Gastrocnemius medialis (tissue), 4 donors: ENCODE measurements at regions not wholly inside any gene's neighbourhood (a gene's known extent, or its start where the extent isn't known, plus 50 kb on each side); places are given as distances from the start of the nearest gene placed in this dataset.
"Not testable (repeated sequence)": the region's sequence is repeated elsewhere in the genome, so short reads cannot be mapped to it uniquely, and the experiment has no call there.

ENCODE experiments used
- ATAC-seq, 2 donors: fragments of 150-250 bp; one replicate each; pipeline ENCODE4 v1.9.1; 2016
- DNase-seq, 2 donors: peaks; one replicate each; pipeline ENCODE4 v3.0.0-alpha.2; 2019
- H3K27ac ChIP-seq, 4 donors: fragments of 200-600 bp; sonication (generic); 1 replicate in 1 of 4; 2 replicates in 3 of 4; pipeline ENCODE4 v1.5.1; 2016 to 2018; ENCODE audit warnings: mild to moderate bottlenecking in 2 of 4, moderate library complexity in 1 of 4
- H3K27me3 ChIP-seq, 3 donors: fragments of 200-600 bp; sonication (generic) in 2 of 3; 1 replicate in 1 of 3; 2 replicates in 2 of 3; pipeline versions ENCODE4 v1.5.1 to v1.6.0; 2016 to 2019; ENCODE audit warnings: mild to moderate bottlenecking in 1 of 3, moderate library complexity in 1 of 3
- H3K36me3 ChIP-seq, 2 donors: fragments of 200-600 bp; sonication (generic) in 1 of 2; one replicate each; pipeline ENCODE4 v1.5.1; 2017 to 2018
- H3K4me1 ChIP-seq, 2 donors: fragments of 200-600 bp; sonication (generic) in 1 of 2; one replicate each; pipeline ENCODE4 v1.5.1; 2016 to 2017; ENCODE audit warnings: mild to moderate bottlenecking in 2 of 2
- H3K4me3 ChIP-seq, 4 donors: fragments of 200-600 bp; sonication (generic) in 3 of 4; 1 replicate in 1 of 4; 2 replicates in 3 of 4; pipeline ENCODE4 v1.5.1; 2016 to 2019; ENCODE audit warnings: mild to moderate bottlenecking in 2 of 4
- H3K9me3 ChIP-seq, 3 donors: fragments of 200-600 bp; sonication (generic) in 2 of 3; 1 replicate in 1 of 3; 2 replicates in 2 of 3; pipeline ENCODE4 v1.5.1; 2016 to 2019
- CTCF ChIP-seq, 5 experiments: fragments of 450-650 bp in 3 of 5; fragments of 200-600 bp in 2 of 5; sonication (generic) in 2 of 5; IDR thresholded peaks in 4 of 5; conservative IDR thresholded peaks in 1 of 5; 1 replicate in 4 of 5; 2 replicates in 1 of 5; pipeline ENCODE4 v1.5.1; 2016 to 2019; ENCODE audit warnings: antibody characterized with exemption in 5 of 5, mild to moderate bottlenecking in 3 of 5, moderate library complexity in 3 of 5
- POLR2A ChIP-seq, 2 donors: fragments of 450-650 bp; IDR thresholded peaks; one replicate each; pipeline ENCODE4 v1.6.1; 2017; ENCODE audit warnings: antibody characterized with exemption in 2 of 2, mild to moderate bottlenecking in 2 of 2, moderate library complexity in 2 of 2
- in situ Hi-C, 4 donors: fragments of 200-750 bp; cut with MboI; loops; one replicate each; pipeline versions ENCODE4 v1.15.0 to v1.8.0; 2017; ENCODE audit warnings: low sequenced_read_pairs in 4 of 4
- intact Hi-C: fragments of 100-400 bp; cut with DNase I; formaldehyde crosslinking; loops from one replicate; pipeline ENCODE4 v1.15.1; 2023; ENCODE audit warnings: low total_unique reads

GRCh38 chr14:106222731-106223130 is 696.3 kb downstream of the TMEM121 start:
- Histone ChIP-seq H3K4me3 (no peak overlapping the region), H3K27me3 (no peaks in the 10 kb centered on the region), H3K36me3 (no peaks in the 10 kb centered on the region), H3K27ac (no peak overlapping the region), H3K4me1 (no peaks in the 10 kb centered on the region), H3K9me3 (no peaks in the 10 kb centered on the region)
- ATAC-seq: no peak
- DNase-seq: no peak
- TF ChIP-seq POLR2A (IDR thresholded peaks at IDR 0.05): no peak
- TF ChIP-seq CTCF (IDR thresholded peaks at IDR 0.05 in 4 of 5, conservative IDR thresholded peaks at IDR 0.05 in 1 of 5): no peak
- intact Hi-C loops (no loop called here), in situ Hi-C loops (no loop called here)

- DNase-seq (no peak), ATAC-seq (no peak)
- intact Hi-C loops: no loop called here
- no peaks in the 10 kb centered on the region for H3K9me3 ChIP-seq
- no peak overlapping the region for H3K4me3 ChIP-seq
- H3K27ac ChIP-seq: no peak overlapping the region
- no peaks in the 10 kb centered on the region for H3K36me3 ChIP-seq
- no peaks in the 10 kb centered on the region for H3K4me1 ChIP-seq
- TF ChIP-seq POLR2A (IDR thresholded peaks at IDR 0.05): no peak
- no peak for TF ChIP-seq CTCF (IDR thresholded peaks at IDR 0.05 in 4 of 5, conservative IDR thresholded peaks at IDR 0.05 in 1 of 5)
- H3K27me3 ChIP-seq: no peaks in the 10 kb centered on the region
- in situ Hi-C loops: no loop called here
Observed at GRCh38 chr14:106227793-106228192, 701.4 kb downstream of the TMEM121 start.

GRCh38 chr14:106228541-106229158 is 702.3 kb downstream of the TMEM121 start:
- DNase-seq (no peak), ATAC-seq (no peak)
- H3K4me3 ChIP-seq: no peak overlapping the region
- intact Hi-C loops: no loop called here
- H3K27ac ChIP-seq: no peak overlapping the region
- no peak for TF ChIP-seq POLR2A (IDR thresholded peaks at IDR 0.05)
- TF ChIP-seq CTCF (IDR thresholded peaks at IDR 0.05 in 4 of 5, conservative IDR thresholded peaks at IDR 0.05 in 1 of 5): no peak
- no peaks in the 10 kb centered on the region for H3K4me1 ChIP-seq
- no peaks in the 10 kb centered on the region for H3K27me3 ChIP-seq
- no peaks in the 10 kb centered on the region for H3K9me3 ChIP-seq
- in situ Hi-C loops: no loop called here
- no peaks in the 10 kb centered on the region for H3K36me3 ChIP-seq

- H3K27me3 ChIP-seq: no peaks in the 10 kb centered on the region
- H3K27ac ChIP-seq: no peak overlapping the region
- no peaks in the 10 kb centered on the region for H3K36me3 ChIP-seq
- in situ Hi-C loops: no loop called here
- intact Hi-C loops: no loop called here
- H3K4me1 ChIP-seq: no peaks in the 10 kb centered on the region
- TF ChIP-seq POLR2A (IDR thresholded peaks at IDR 0.05): no peak
- TF ChIP-seq CTCF (IDR thresholded peaks at IDR 0.05 in 4 of 5, conservative IDR thresholded peaks at IDR 0.05 in 1 of 5): no peak
- no peak overlapping the region for H3K4me3 ChIP-seq
- ATAC-seq (no peak), DNase-seq (no peak)
- no peaks in the 10 kb centered on the region for H3K9me3 ChIP-seq
Observed at GRCh38 chr14:106230071-106230470, 703.7 kb downstream of the TMEM121 start.

- H3K36me3 ChIP-seq, H3K4me1 ChIP-seq, H3K4me3 ChIP-seq, H3K27ac ChIP-seq, H3K9me3 ChIP-seq, ATAC-seq, H3K27me3 ChIP-seq, intact Hi-C loops, in situ Hi-C loops, DNase-seq: not testable (repeated sequence)
Observed at GRCh38 chr14:106233191-106233590, 706.8 kb downstream of the TMEM121 start.

- H3K27me3 ChIP-seq, intact Hi-C loops, ATAC-seq, H3K36me3 ChIP-seq, in situ Hi-C loops, H3K4me1 ChIP-seq, DNase-seq, H3K4me3 ChIP-seq, H3K9me3 ChIP-seq, H3K27ac ChIP-seq: not testable (repeated sequence)
Observed at GRCh38 chr14:106234525-106235254, 708.3 kb downstream of the TMEM121 start.
